HCT116 (cell line): ENCODE measurements at regions not wholly inside any gene's neighbourhood (a gene's known extent, or its start where the extent isn't known, plus 50 kb on each side); places are given as distances from the start of the nearest gene placed in this dataset.

Experiments used
- EGR1 ChIP-seq: IDR thresholded peaks from 2 replicates; pipeline ENCODE4 v1.6.1; 2012; ENCODE audit warnings: low read depth
- EZH2 ChIP-seq: fragments of 200-600 bp; sonication (generic); IDR thresholded peaks from 2 replicates; pipeline ENCODE4 v1.6.1; 2017; ENCODE audit warnings: antibody characterized with exemption, mixed run types
- FOSL1 ChIP-seq: IDR thresholded peaks from 2 replicates; pipeline ENCODE4 v1.6.1; 2012; ENCODE audit warnings: low read depth
- POLR2A ChIP-seq: IDR thresholded peaks from 2 replicates; pipeline ENCODE4 v1.7.0; 2011; ENCODE audit warnings: borderline replicate concordance; ENCODE audit not compliant: insufficient read depth, insufficient read length; ENCODE audit errors: extremely low read depth
- POLR2AphosphoS5 ChIP-seq: IDR thresholded peaks from 2 replicates; pipeline ENCODE4 v1.6.1; 2011; ENCODE audit warnings: mild to moderate bottlenecking, low read depth, low read length, moderate library complexity
- RAD21 ChIP-seq: IDR thresholded peaks from 2 replicates; pipeline ENCODE4 v1.6.1; 2012; ENCODE audit warnings: low read depth, mild to moderate bottlenecking
- SRF ChIP-seq: IDR thresholded peaks from 2 replicates; pipeline ENCODE4 v1.6.1; 2012; ENCODE audit warnings: low read depth
- YY1 ChIP-seq: IDR thresholded peaks from 2 replicates; pipeline ENCODE4 v1.6.1; 2011; ENCODE audit warnings: low read length, low read depth, moderate library complexity, mild to moderate bottlenecking; ENCODE audit not compliant: insufficient replicate concordance; ENCODE audit errors: extremely low read depth
- TF ChIP-seq, protein P1 (sequence below), 3 experiments: fragments of 200-600 bp in 1 of 3; sonication (generic) in 1 of 3; IDR thresholded peaks in 2 of 3; conservative IDR thresholded peaks in 1 of 3; 2 replicates each; pipeline ENCODE4 v1.5.1; 2012 to 2017; ENCODE audit warnings: low read depth in 2 of 3, low read length in 2 of 3, antibody characterized with exemption in 1 of 3, borderline replicate concordance in 1 of 3, control low read depth in 1 of 3, mild to moderate bottlenecking in 1 of 3, mixed read lengths in 1 of 3, mixed run types in 1 of 3, moderate library complexity in 1 of 3; ENCODE audit not compliant: insufficient read depth in 1 of 3
- TF ChIP-seq, protein P2 (sequence below): IDR thresholded peaks from 2 replicates; pipeline ENCODE4 v1.6.1; 2011; ENCODE audit warnings: mild to moderate bottlenecking, low read length, moderate library complexity; ENCODE audit not compliant: insufficient replicate concordance; ENCODE audit errors: extremely low read depth
- TF ChIP-seq, protein P3 (sequence below): IDR thresholded peaks from 2 replicates; pipeline ENCODE4 v1.6.1; 2012
- TF ChIP-seq, protein P4 (sequence below): IDR thresholded peaks from 2 replicates; pipeline ENCODE4 v1.6.1; 2012
- TF ChIP-seq, protein P5 (sequence below): IDR thresholded peaks from 2 replicates; pipeline ENCODE4 v1.6.1; 2012; ENCODE audit warnings: low read depth

DNA sequence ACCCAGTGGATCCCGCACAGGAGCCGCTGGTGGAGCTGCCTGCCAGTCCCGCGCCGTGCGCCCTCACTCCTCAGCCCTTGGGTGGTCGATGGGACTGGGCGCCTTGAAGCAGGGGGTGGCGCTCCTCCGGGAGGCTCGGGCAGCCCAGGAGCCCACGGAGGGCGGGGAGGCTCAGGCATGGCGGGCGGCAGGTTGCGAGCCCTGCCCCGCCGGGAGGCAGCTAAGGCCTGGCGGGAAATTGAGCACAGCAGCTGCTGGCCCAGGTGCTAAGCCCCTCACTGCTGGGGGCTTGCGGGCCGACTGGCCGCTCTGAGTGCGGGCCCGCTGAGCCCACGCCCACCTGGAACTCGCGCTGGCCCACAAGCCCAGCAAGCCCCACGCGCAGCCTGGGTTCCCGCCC, 127.1 kb upstream of the TMEM164 start:
- TF ChIP-seq EZH2 (no peak), POLR2A (no peak), POLR2AphosphoS5 (no peak), FOSL1 (no peak), SRF (no peak), EGR1 (no peak), YY1 (no peak), RAD21 (no peak)
- TF ChIP-seq, protein P1, sequence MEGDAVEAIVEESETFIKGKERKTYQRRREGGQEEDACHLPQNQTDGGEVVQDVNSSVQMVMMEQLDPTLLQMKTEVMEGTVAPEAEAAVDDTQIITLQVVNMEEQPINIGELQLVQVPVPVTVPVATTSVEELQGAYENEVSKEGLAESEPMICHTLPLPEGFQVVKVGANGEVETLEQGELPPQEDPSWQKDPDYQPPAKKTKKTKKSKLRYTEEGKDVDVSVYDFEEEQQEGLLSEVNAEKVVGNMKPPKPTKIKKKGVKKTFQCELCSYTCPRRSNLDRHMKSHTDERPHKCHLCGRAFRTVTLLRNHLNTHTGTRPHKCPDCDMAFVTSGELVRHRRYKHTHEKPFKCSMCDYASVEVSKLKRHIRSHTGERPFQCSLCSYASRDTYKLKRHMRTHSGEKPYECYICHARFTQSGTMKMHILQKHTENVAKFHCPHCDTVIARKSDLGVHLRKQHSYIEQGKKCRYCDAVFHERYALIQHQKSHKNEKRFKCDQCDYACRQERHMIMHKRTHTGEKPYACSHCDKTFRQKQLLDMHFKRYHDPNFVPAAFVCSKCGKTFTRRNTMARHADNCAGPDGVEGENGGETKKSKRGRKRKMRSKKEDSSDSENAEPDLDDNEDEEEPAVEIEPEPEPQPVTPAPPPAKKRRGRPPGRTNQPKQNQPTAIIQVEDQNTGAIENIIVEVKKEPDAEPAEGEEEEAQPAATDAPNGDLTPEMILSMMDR (IDR thresholded peaks at IDR 0.05 in 2 of 3, conservative IDR thresholded peaks at IDR 0.05 in 1 of 3; ENCODE audit: borderline replicate concordance in 1 of 3, insufficient read depth in 1 of 3, low read depth in 2 of 3, low read length in 2 of 3), result no peak
- TF ChIP-seq, protein P2, sequence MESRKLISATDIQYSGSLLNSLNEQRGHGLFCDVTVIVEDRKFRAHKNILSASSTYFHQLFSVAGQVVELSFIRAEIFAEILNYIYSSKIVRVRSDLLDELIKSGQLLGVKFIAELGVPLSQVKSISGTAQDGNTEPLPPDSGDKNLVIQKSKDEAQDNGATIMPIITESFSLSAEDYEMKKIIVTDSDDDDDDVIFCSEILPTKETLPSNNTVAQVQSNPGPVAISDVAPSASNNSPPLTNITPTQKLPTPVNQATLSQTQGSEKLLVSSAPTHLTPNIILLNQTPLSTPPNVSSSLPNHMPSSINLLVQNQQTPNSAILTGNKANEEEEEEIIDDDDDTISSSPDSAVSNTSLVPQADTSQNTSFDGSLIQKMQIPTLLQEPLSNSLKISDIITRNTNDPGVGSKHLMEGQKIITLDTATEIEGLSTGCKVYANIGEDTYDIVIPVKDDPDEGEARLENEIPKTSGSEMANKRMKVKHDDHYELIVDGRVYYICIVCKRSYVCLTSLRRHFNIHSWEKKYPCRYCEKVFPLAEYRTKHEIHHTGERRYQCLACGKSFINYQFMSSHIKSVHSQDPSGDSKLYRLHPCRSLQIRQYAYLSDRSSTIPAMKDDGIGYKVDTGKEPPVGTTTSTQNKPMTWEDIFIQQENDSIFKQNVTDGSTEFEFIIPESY, result no peak
- TF ChIP-seq, protein P3, sequence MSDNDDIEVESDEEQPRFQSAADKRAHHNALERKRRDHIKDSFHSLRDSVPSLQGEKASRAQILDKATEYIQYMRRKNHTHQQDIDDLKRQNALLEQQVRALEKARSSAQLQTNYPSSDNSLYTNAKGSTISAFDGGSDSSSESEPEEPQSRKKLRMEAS, result no peak
- TF ChIP-seq, protein P4, sequence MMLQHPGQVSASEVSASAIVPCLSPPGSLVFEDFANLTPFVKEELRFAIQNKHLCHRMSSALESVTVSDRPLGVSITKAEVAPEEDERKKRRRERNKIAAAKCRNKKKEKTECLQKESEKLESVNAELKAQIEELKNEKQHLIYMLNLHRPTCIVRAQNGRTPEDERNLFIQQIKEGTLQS, result no peak
- TF ChIP-seq, protein P5, sequence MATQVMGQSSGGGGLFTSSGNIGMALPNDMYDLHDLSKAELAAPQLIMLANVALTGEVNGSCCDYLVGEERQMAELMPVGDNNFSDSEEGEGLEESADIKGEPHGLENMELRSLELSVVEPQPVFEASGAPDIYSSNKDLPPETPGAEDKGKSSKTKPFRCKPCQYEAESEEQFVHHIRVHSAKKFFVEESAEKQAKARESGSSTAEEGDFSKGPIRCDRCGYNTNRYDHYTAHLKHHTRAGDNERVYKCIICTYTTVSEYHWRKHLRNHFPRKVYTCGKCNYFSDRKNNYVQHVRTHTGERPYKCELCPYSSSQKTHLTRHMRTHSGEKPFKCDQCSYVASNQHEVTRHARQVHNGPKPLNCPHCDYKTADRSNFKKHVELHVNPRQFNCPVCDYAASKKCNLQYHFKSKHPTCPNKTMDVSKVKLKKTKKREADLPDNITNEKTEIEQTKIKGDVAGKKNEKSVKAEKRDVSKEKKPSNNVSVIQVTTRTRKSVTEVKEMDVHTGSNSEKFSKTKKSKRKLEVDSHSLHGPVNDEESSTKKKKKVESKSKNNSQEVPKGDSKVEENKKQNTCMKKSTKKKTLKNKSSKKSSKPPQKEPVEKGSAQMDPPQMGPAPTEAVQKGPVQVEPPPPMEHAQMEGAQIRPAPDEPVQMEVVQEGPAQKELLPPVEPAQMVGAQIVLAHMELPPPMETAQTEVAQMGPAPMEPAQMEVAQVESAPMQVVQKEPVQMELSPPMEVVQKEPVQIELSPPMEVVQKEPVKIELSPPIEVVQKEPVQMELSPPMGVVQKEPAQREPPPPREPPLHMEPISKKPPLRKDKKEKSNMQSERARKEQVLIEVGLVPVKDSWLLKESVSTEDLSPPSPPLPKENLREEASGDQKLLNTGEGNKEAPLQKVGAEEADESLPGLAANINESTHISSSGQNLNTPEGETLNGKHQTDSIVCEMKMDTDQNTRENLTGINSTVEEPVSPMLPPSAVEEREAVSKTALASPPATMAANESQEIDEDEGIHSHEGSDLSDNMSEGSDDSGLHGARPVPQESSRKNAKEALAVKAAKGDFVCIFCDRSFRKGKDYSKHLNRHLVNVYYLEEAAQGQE, result no peak
